Loucy (cell line): ENCODE measurements at regions not wholly inside any gene's neighbourhood (a gene's known extent, or its start where the extent isn't known, plus 50 kb on each side); places are given as distances from the start of the nearest gene placed in this dataset.

ENCODE experiments used
- H2AFZ ChIP-seq: fragments of 200-600 bp; sonication (generic); 2 replicates; pipeline ENCODE4 v1.6.0; 2016; ENCODE audit warnings: antibody characterized with exemption, mild to moderate bottlenecking, low read length, moderate library complexity
- H3F3A ChIP-seq: fragments of 200-600 bp; 2 replicates; pipeline ENCODE4 v1.6.0; 2016; ENCODE audit warnings: antibody characterized with exemption, low read depth, mild to moderate bottlenecking
- H3K27me3 ChIP-seq: fragments of 200-600 bp; sonication (generic); 2 replicates; pipeline ENCODE4 v1.6.1; 2014; ENCODE audit warnings: low read length, mild to moderate bottlenecking; ENCODE audit not compliant: insufficient read depth, poor library complexity, severe bottlenecking
- H3K36me3 ChIP-seq: fragments of 200-600 bp; sonication (generic); 2 replicates; pipeline ENCODE4 v1.6.1; 2016; ENCODE audit warnings: low read length; ENCODE audit not compliant: insufficient read depth
- H3K4me1 ChIP-seq: fragments of 200-600 bp; sonication (generic); 2 replicates; pipeline ENCODE4 v1.5.1; 2014; ENCODE audit warnings: low read length, mild to moderate bottlenecking; ENCODE audit not compliant: insufficient read depth, poor library complexity, severe bottlenecking
- H3K4me2 ChIP-seq: fragments of 200-600 bp; sonication (generic); 2 replicates; pipeline ENCODE4 v1.6.0; 2014; ENCODE audit warnings: antibody characterized with exemption, low read length, low read depth, mild to moderate bottlenecking; ENCODE audit not compliant: poor library complexity, severe bottlenecking
- H3K4me3 ChIP-seq: fragments of 200-600 bp; sonication (generic); 2 replicates; pipeline ENCODE4 v1.5.1; 2014; ENCODE audit warnings: low read length, mild to moderate bottlenecking, mixed read lengths; ENCODE audit not compliant: poor library complexity, severe bottlenecking
- H3K79me2 ChIP-seq: fragments of 200-600 bp; sonication (generic); 2 replicates; pipeline ENCODE4 v1.6.1; 2014; ENCODE audit warnings: low read length; ENCODE audit not compliant: insufficient read depth
- H3K9ac ChIP-seq: fragments of 200-600 bp; sonication (generic); 2 replicates; pipeline ENCODE4 v1.6.0; 2014; ENCODE audit warnings: mild to moderate bottlenecking, low read depth, low read length, moderate library complexity; ENCODE audit not compliant: poor library complexity, severe bottlenecking
- H3K9me2 ChIP-seq: fragments of 200-600 bp; sonication (generic); replicated peaks from 2 replicates; pipeline ENCODE4 v1.6.1; 2016; ENCODE audit warnings: low read depth, low read length, mixed read lengths
- H3K9me3 ChIP-seq: fragments of 200-600 bp; sonication (generic); 2 replicates; pipeline ENCODE4 v1.6.1; 2014; ENCODE audit warnings: mild to moderate bottlenecking, antibody characterized with exemption, low read length, low read depth; ENCODE audit not compliant: insufficient read depth
- H4K20me1 ChIP-seq: fragments of 200-600 bp; sonication (generic); 2 replicates; pipeline ENCODE4 v1.6.0; 2014; ENCODE audit warnings: antibody characterized with exemption, low read length, mild to moderate bottlenecking; ENCODE audit not compliant: insufficient read depth, poor library complexity, severe bottlenecking
- EZH2phosphoT487 ChIP-seq: fragments of 200-600 bp; IDR thresholded peaks from 2 replicates; pipeline ENCODE4 v1.6.1; 2018; ENCODE audit warnings: antibody characterized with exemption, mild to moderate bottlenecking, moderate library complexity, borderline replicate concordance
- TF ChIP-seq, protein P1 (sequence below): fragments of 200-600 bp; sonication (generic); conservative IDR thresholded peaks from 2 replicates; pipeline ENCODE4 v1.5.1; 2014; ENCODE audit warnings: mild to moderate bottlenecking, antibody characterized with exemption, low read length

GRCh38 chr11:25183411-25183810 lies 686.6 kb downstream of the LUZP2 start:
- no peaks in the 10 kb centered on the region for H3K36me3 ChIP-seq
- no peak for TF ChIP-seq EZH2phosphoT487
- TF ChIP-seq, protein P1, sequence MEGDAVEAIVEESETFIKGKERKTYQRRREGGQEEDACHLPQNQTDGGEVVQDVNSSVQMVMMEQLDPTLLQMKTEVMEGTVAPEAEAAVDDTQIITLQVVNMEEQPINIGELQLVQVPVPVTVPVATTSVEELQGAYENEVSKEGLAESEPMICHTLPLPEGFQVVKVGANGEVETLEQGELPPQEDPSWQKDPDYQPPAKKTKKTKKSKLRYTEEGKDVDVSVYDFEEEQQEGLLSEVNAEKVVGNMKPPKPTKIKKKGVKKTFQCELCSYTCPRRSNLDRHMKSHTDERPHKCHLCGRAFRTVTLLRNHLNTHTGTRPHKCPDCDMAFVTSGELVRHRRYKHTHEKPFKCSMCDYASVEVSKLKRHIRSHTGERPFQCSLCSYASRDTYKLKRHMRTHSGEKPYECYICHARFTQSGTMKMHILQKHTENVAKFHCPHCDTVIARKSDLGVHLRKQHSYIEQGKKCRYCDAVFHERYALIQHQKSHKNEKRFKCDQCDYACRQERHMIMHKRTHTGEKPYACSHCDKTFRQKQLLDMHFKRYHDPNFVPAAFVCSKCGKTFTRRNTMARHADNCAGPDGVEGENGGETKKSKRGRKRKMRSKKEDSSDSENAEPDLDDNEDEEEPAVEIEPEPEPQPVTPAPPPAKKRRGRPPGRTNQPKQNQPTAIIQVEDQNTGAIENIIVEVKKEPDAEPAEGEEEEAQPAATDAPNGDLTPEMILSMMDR, result no peak
- no peak overlapping the region for H2AFZ ChIP-seq
- no peaks in the 10 kb centered on the region for H4K20me1 ChIP-seq
- H3K4me3 ChIP-seq, result no peak overlapping the region
- no peak overlapping the region for H3K9ac ChIP-seq
- H3F3A ChIP-seq, result no peaks in the 10 kb centered on the region
- H3K79me2 ChIP-seq, result no peaks in the 10 kb centered on the region
- no peak overlapping the region for H3K4me2 ChIP-seq
- H3K4me1 ChIP-seq, result no peaks in the 10 kb centered on the region
- H3K9me3 ChIP-seq, result no peaks in the 10 kb centered on the region
- H3K9me2 ChIP-seq, result no peaks in the 10 kb centered on the region
- H3K27me3 ChIP-seq, result no peaks in the 10 kb centered on the region

- TF ChIP-seq, protein P1, result no peak
- TF ChIP-seq EZH2phosphoT487, result no peak
- Histone ChIP-seq H3K9me3 (no peaks in the 10 kb centered on the region), H3K9ac (no peak overlapping the region), H3K4me1 (no peaks in the 10 kb centered on the region), H3K9me2 (no peaks in the 10 kb centered on the region; the same call in 1 of the 2 replicates), H2AFZ (no peak overlapping the region), H3K36me3 (no peaks in the 10 kb centered on the region), H3K79me2 (no peaks in the 10 kb centered on the region), H3F3A (no peaks in the 10 kb centered on the region), H3K4me2 (no peak overlapping the region), H3K27me3 (no peaks in the 10 kb centered on the region), H4K20me1 (no peaks in the 10 kb centered on the region), H3K4me3 (no peak overlapping the region)
Measured at GRCh38 chr11:25197515-25197914, 700.7 kb downstream of the LUZP2 start.

DNA sequence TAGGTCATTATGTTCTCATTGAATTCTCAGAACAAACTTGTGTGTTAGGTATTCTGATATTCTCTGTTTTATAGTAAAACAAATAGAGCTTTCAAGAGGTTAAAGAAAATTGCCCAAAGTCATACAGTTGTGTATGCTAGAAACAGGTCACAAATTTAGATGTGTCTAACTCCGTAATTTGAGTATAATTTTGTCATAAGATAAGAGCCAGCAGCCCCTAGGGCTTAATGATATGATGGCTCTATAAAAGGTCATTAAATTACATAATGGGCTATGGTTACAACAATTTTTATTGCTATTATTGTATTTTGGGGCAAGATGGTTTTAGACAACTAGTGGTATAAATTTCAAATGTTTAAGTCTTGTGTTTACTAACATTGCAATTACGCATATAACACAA lies 701.9 kb downstream of the LUZP2 start:
- H4K20me1 ChIP-seq, result no peaks in the 10 kb centered on the region
- no peak overlapping the region for H3K9ac ChIP-seq
- no peaks in the 10 kb centered on the region for H3K36me3 ChIP-seq
- no peaks in the 10 kb centered on the region for H3K4me1 ChIP-seq
- H3K4me2 ChIP-seq, result no peak overlapping the region
- H3K9me3 ChIP-seq, result no peaks in the 10 kb centered on the region
- TF ChIP-seq EZH2phosphoT487, result no peak
- TF ChIP-seq, protein P1, result no peak
- no peak overlapping the region for H3K4me3 ChIP-seq
- no peak overlapping the region for H2AFZ ChIP-seq
- H3K9me2 ChIP-seq, result no peaks in the 10 kb centered on the region; the same call in 1 of the 2 replicates
- no peaks in the 10 kb centered on the region for H3K79me2 ChIP-seq
- no peaks in the 10 kb centered on the region for H3F3A ChIP-seq
- no peaks in the 10 kb centered on the region for H3K27me3 ChIP-seq
